GM12891 (cell line): ENCODE measurements at regions not wholly inside any gene's neighbourhood (a gene's known extent, or its start where the extent isn't known, plus 50 kb on each side); places are given as distances from the start of the nearest gene placed in this dataset.

Experiments used
- DNase-seq: peaks from one replicate; pipeline ENCODE4 v3.0.0; 2011; ENCODE audit warnings: low spot score; ENCODE audit not compliant: insufficient read length
- FAIRE-seq: peaks from 2 replicates; lab custom pipeline; 2011; peaks lifted over from hg19 to GRCh38; lab: Jason Lieb, UNC
- PAX5 ChIP-seq: IDR thresholded peaks from 2 replicates; pipeline ENCODE4 v1.6.1; 2011; ENCODE audit warnings: low read length, moderate library complexity, mild to moderate bottlenecking; ENCODE audit not compliant: insufficient read depth, severe bottlenecking
- POLR2A ChIP-seq: IDR thresholded peaks from 2 replicates; pipeline ENCODE4 v1.6.1; 2011; ENCODE audit warnings: low read depth, low read length, control low read depth
- POLR2AphosphoS5 ChIP-seq: IDR thresholded peaks from 2 replicates; pipeline ENCODE4 v1.6.1; 2011; ENCODE audit warnings: low read depth, low read length, control low read depth
- POU2F2 ChIP-seq: IDR thresholded peaks from 2 replicates; pipeline ENCODE4 v1.6.1; 2011; ENCODE audit warnings: low read depth, mild to moderate bottlenecking, control low read depth, low read length, moderate library complexity
- SPI1 ChIP-seq: IDR thresholded peaks from 2 replicates; pipeline ENCODE4 v1.6.1; 2011; ENCODE audit warnings: low read depth, low read length, control low read depth
- TAF1 ChIP-seq: IDR thresholded peaks from 2 replicates; pipeline ENCODE4 v1.6.1; 2011; ENCODE audit warnings: low read depth, low read length, control low read depth

DNA sequence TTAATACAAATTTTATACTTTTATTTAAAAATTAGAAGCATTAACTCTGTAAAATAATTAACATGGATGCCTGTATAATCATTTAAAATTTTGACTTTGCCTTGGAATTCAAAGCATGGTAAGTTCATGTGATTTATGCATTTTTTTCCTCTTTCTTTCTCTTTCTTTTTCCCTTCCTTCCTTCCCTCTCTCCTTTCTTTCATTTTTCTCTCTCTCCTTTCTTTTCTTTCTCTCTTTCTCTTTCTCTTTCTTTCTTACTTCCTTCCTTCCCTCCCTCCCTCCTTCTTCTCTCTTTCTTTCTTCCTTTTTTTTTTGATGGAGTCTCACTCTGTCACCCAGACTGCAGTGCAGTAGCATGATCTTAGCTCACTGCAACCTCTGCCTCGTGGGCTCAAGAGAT is 53.8 kb upstream of the P3H2 start:
- FAIRE-seq = no peak
- DNase-seq = no peak
- TF ChIP-seq SPI1 (no peak), POU2F2 (no peak), POLR2A (no peak), PAX5 (no peak), POLR2AphosphoS5 (no peak), TAF1 (no peak)

DNA sequence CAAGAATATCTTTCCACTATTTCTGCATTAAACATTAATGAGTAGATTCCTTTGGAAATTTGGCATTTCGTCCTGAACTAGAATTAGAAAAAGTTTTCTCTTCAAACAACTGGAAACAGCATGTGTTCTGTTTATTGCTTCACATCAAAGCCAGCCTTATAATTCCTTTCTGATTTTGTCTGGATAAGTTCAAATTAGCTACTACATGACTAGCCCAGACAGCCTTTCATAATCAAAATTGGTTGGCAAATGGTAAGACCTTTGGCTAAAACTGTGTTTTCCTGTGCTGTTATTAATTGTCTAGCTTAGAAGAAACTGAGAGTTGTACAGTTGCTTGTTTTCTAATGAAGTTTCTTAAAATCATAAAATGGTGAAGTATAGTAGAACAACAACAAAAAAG is 52.7 kb upstream of the P3H2 start:
- no peak for FAIRE-seq
- no peak for TF ChIP-seq PAX5
- TF ChIP-seq TAF1 = no peak
- TF ChIP-seq POLR2AphosphoS5 = no peak
- TF ChIP-seq POLR2A = no peak
- no peak for TF ChIP-seq SPI1
- no peak for TF ChIP-seq POU2F2
- DNase-seq = no peak

DNA sequence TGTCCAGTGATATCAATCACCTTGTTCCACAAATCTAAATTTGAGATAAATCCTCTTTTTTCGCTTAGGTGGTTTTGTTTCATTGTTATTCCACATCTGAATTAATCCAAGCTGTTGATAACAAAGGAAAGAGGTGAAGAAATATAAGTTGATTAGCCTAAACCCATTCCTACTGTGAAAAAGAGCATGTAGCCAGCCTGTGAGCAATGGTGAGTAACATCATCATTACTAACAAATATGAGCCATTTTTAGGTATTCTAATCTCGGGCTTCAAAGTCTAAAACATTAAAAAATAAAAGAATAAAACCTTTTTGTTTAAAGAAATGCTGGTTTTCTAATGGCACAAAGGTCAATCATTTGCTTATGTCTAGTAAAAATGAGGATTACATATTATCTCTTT is 52.1 kb upstream of the P3H2 start:
- DNase-seq (no peak), FAIRE-seq (no peak)
- no peak for TF ChIP-seq POLR2AphosphoS5
- TF ChIP-seq POLR2A = no peak
- no peak for TF ChIP-seq TAF1
- TF ChIP-seq PAX5 = no peak
- TF ChIP-seq SPI1 = no peak
- no peak for TF ChIP-seq POU2F2
